Medulla oblongata (tissue), 1 donor: ENCODE measurements at regions not wholly inside any gene's neighbourhood (a gene's known extent, or its start where the extent isn't known, plus 50 kb on each side); places are given as distances from the start of the nearest gene placed in this dataset.
"Not testable (repeated sequence)": the region's sequence is repeated elsewhere in the genome, so short reads cannot be mapped to it uniquely, and the experiment has no call there.

ENCODE experiments used
- DNase-seq: peaks from one replicate; pipeline ENCODE4 v3.0.0-alpha.2; 2015; ENCODE audit errors: extremely low spot score

DNA sequence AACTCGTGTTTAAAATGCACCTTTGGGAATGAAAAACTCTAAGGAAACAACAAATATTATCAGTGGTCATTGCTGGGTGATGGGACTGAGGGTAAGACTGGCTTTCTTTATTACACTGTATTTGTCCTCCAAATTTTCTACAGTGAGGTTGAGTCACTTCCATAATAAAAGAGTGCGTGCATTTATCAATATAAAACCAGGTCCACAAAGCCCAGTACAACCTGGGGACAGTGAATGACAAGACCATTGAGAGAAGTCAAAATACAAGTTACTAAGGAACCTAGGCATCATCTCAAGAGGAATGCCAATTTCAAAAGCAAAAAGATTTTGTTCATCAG lies 76.4 kb downstream of the MAGED4 start:
- DNase-seq = no peak

DNA sequence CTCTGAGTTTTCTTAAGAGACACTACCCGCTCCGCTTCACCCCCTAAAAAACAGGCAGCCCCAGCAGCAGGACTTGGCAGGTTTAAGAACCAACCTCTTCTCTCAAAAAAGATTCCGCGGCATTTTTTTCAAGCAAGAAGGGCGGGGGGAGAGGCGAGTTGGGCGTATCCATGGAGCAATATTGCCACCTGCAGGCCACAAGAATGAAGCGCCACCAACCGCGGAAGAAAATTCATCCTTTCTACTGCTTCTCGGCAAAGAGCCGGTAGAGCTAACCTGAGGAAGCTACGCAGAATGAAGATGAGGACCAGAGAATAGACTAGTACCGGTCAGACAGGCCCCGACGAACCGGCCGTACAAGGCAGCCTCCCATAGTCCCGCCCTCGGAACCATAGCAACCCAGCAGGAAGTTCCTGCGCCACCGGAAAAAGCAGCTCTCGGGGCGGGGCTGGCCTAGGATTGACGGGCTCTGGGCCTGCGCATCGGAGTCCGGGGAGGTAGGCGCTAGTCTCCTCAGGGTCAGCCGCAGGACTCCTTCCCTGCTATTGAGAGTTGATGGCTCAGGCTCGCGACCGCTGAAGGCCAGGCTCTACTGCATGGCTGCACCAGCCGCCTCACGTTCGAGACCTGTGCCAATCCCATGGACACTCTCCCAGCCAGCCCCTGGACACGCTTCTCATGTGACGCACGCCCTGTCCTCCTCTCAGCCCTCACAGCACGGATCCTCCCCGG lies 76.9 kb downstream of the MAGED4 start:
- peak; percentile 90 for DNase-seq

DNA sequence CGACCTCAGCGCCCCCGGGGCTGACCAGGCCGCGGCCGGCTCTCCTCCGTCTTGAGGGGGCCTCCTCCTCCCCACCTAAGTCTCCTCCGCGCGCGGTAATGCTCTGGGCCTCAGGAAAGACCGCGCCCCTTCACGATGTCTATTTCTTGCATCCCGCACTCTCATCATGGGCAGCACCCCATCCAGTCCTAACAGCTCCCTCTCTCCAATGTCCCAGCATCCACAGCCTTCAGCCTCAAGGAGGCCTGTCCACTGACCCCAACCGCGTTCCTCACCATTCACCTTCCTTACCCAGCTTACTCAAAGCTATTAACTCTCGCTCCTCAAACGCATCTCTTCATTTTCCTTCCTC lies 77.5 kb downstream of the MAGED4 start:
- DNase-seq = no peak

DNA sequence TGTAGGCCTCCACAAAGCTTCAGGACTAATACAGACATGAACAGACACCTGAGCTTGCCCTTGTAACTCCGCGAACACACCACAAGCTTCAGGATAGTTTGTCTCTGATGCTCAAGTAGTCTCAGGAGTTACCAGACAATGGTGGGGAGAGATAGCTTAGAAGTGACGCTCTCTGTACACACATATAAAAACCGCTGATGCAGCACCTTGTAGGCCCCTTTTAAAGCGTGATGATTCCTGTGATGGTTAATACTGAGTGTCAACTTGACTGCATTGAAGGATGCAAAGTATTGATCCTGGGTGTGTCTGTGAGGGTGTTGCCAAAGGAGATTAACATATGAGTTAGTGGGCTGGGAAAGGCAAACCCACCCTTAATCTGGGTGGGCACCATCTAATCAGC lies 78.7 kb downstream of the MAGED4 start:
- DNase-seq = no peak

DNA sequence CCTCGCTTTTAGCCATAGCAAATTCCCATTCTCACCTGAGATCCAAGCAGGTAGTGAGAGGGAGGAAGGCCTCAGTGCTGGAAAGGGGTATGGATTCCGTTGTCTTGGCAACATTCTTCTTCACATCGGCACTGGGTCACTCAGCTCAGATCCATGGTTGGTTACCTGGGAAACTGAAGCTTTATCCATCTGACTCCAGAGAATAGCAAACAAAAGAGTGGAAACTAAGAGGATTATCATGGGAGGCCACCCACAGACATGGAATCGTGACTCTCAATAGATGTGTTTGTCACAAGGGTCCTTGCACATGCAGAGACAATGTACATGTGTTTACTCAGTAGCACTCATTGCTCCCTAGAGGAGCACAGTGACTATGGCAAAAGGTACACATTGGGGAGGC lies 81.0 kb downstream of the MAGED4 start:
- no peak for DNase-seq

DNA sequence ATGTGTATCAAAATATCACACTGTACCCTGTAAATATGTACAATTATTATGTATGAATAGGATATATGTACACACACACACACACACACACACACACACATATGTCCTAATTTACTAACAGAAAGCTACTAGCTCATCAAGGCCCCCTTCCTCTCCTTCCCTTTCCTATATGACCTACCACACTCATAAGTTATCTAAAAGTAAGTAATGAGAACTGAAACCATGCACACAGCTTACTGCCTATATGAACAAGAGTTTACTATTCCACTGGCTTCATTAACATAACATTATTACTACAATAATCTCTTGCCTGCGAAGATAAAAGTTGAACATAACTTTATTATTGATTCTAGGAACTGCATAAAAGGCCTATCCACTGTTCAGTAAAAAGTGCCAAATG lies 83.8 kb downstream of the MAGED4 start:
- not testable (repeated sequence) for DNase-seq

DNA sequence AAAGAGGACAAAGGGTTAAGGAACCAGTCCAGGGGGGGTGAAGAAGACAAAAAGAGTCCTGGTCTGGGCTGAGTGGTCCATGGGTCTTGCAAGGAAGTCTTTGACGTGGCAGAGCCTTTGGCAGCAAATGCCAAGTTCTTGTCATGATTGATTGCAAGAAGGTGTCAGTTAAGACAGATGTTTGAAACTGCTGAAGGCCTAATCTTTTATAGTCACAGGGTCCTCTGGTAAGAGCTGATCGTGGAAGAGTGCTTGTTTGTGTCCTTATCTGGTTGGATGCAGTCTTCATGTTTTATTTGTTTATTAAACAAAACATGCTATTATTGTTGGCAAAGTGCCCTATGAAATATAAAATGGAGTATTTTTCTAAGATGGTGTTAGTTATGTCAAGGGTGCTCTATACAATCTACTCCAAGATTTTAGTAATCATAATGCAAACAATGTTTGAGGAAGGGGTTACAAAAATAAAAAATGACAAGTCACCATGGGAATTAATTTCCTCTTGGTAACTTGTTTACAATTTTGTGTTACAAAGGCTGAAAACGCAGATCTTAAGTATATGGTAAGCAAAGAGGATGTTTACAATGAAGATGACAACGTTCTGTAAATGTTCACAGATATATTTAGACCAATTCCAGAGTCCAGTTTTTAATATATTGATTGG lies 85.9 kb downstream of the MAGED4 start:
- DNase-seq = no peak

DNA sequence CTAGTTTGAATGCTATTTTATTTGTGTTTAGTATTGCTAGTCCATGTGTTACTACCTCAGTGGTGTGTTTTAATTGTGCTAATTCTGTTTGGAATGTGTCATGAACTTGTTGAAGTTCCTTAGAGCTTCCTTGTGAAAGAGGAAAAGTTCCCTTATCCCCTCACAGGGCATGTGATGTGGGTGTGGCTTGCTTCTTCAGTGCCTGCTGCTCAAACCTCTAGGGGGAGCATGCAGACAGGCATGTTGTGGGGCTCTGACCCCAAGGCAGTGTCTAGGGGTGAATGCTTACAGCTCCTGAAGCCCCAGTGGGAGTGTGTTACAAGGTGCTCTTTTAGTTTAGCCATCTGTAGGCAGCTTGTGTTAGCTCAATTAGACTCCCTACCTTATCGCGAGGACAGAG lies 86.5 kb downstream of the MAGED4 start:
- DNase-seq = no peak

DNA sequence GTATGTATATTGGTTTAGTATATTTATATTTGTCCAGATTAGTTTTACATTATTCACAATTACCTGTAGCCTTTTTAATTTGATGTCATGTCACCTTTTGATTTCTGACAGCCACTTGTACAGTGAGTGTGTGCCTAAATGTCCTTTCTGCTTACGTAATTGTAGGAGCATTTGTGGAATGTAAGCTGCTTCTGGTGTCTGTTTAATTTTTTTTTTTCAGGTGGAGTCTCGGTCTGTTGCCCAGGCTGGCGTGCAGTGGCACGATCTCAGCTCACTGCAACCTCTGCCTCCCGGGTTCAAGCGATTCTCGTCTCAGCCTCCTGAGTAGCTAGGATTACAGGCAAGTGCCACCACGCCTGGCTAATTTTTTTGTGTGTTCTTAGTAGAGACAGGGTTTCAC lies 91.2 kb upstream of the XAGE2 start:
- no peak for DNase-seq

DNA sequence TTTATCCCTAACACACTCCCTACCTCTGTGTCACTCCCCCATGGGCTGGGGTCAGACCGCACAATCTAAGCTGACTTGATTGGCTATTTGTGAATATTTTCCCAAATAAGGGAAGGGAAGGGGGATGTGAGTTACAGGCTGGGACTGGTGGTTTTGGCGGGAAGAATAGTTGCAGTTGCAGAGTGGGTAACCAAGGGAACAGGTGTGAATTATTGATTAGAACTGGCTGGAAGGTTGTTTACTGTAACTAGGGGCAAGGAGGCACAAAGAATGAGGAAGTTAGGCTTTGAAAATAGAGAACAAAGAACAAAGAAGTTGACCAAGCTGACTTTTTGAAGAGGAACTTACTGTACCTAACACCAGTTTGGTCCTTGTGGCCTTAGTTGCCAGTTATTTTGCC lies 88.0 kb upstream of the XAGE2 start:
- DNase-seq = no peak

DNA sequence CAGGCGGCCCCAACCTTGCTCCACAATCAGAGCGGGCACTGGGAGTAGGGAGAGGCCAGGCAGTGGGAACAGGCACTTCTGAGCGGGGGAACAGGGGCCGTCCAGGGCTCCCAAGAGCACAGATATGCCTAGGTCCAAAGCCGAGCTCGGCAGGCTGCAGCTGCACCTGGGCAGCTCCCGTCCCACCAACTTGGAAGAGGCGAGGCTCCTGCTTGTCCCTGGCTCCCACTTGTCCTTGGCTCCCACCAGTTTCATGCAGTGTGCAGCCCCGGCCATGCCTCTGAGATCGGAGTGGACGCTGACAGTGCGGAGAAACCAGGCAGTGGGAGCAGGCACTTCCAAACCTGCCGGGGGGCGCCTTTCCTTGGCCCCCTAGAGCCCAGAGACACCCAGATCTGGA lies 84.0 kb upstream of the XAGE2 start:
- DNase-seq = no peak

DNA sequence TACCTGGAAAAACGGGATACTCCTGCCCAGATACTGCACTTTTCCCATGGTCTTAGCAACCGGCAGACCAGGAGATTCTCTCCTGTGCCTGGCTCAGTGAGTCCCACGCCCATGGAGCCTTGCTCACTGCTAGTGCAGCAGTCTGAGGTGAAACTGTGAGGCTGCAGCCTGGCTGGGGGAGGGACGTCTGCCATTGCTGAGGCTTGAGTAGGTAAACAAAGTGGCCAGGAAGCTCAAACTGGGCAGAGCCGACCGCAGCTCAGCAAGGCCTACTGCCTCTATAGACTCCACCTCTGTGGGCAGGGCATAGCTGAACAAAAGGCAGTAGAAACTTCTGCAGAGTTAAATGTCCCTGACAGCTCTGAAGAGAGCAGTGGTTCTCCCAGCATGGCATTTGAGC lies 69.9 kb upstream of the XAGE2 start:
- not testable (repeated sequence) for DNase-seq

DNA sequence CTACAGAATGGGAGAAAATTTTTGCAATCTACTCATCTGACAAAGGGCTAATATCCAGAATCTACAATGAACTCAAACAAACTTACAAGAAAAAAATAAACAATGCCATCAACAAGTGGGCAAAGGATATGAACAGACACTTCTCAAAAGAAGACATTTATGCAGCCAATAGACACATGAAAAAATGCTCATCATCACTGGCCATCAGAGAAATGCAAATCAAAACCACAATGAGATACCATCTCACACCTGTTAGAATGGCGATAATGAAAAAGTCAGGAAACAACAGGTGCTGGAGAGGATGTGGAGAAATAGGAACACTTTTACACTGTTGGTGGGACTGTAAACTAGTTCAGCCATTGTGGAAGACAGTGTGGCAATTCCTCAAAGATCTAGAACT lies 60.3 kb upstream of the XAGE2 start:
- not testable (repeated sequence) for DNase-seq
